ENCODE measurements at regions not wholly inside any gene's neighbourhood (a gene's known extent, or its start where the extent isn't known, plus 50 kb on each side); places are given as distances from the start of the nearest gene placed in this dataset.

DNA sequence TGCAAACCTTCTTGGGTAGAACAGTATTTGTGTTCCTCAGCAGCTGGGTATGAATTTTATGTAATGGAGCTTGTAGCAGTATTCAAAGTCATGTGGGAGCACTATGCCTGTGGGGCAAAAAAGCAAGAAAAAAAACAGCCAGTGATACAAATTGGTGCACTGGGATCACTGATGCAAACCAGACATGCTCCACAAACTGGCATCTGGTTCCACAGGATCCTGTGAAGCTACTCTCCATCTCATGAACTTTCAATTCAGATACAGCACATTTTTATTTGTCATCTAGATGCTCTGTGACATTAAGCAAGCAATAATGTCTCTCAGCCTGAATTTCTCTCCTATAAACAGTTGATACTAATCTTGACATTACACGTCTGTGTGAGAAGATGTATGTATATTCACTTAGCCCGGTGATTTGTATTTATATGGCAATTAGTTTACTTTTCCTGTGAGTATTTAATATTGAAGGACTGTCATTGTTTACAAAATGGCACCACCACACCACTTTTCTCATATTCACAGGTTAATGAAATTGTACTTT lies 208.5 kb upstream of the GRIA4 start:
- no peaks in the 10 kb centered on the region for H3K79me2 ChIP-seq (ENCODE audit: control insufficient read depth, insufficient read depth, low read length)
- WGBS (ENCODE audit: insufficient coverage, insufficient replicate concordance, low lambda C conversion rate, missing lambda C conversion rate) = 30% methylated on average over 2 of the region's 2 CpGs
- no peak overlapping the region for H2AFZ ChIP-seq (ENCODE audit: control insufficient read depth, low read depth, low read length)
- RAD21 ChIA-PET (ENCODE audit: unreplicated experiment) = no interaction called here
- intact Hi-C loops (cut with micrococcal nuclease; ENCODE audit: unreplicated experiment) (no loop called here), in situ Hi-C loops (cut with MboI) (no loop called here)
- no peak overlapping the region for H3K4me2 ChIP-seq (ENCODE audit: control insufficient read depth, insufficient read depth)
- no TSS peak for BruUV-seq (replicated peaks)
- H4K20me1 ChIP-seq (ENCODE audit: control insufficient read depth, insufficient read depth) = no peaks in the 10 kb centered on the region
- SMC1A ChIA-PET (ENCODE audit: uncharacterized antibody, unreplicated experiment) = no interaction called here
- ATAC-seq (no peak), FAIRE-seq (no peak), DNase-seq (ENCODE audit: low read depth, low spot score) (no peak)
- POLR2A ChIA-PET = no interaction called here
- no peak overlapping the region for H3K9ac ChIP-seq (ENCODE audit: control insufficient read depth, insufficient read depth, low read length)
- CTCF ChIA-PET = no interaction called here
- no peak for TF ChIP-seq EP300 (IDR thresholded peaks at IDR 0.05; ENCODE audit: borderline replicate concordance in 1 of 2, control insufficient read depth in 1 of 2, low read depth in 2 of 2, low read length in 2 of 2)
- no peak for TF ChIP-seq LARP7 (IDR thresholded peaks at IDR 0.05)
- TF ChIP-seq PAX5 (IDR thresholded peaks at IDR 0.05; ENCODE audit: borderline replicate concordance, low read depth, low read length) = no peak
- no peak for TF ChIP-seq SMC3 (IDR thresholded peaks at IDR 0.05; ENCODE audit: borderline replicate concordance, low read length)
- TF ChIP-seq, protein P1, sequence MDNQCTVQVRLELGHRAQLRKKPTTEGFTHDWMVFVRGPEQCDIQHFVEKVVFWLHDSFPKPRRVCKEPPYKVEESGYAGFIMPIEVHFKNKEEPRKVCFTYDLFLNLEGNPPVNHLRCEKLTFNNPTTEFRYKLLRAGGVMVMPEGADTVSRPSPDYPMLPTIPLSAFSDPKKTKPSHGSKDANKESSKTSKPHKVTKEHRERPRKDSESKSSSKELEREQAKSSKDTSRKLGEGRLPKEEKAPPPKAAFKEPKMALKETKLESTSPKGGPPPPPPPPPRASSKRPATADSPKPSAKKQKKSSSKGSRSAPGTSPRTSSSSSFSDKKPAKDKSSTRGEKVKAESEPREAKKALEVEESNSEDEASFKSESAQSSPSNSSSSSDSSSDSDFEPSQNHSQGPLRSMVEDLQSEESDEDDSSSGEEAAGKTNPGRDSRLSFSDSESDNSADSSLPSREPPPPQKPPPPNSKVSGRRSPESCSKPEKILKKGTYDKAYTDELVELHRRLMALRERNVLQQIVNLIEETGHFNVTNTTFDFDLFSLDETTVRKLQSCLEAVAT (IDR thresholded peaks at IDR 0.05) = no peak
- no peak for TF ChIP-seq KLF5 (IDR thresholded peaks at IDR 0.05; ENCODE audit: partially characterized antibody)
- TF ChIP-seq SUZ12 (IDR thresholded peaks at IDR 0.05; ENCODE audit: unreplicated experiment) = no peak
- TF ChIP-seq, protein P2, sequence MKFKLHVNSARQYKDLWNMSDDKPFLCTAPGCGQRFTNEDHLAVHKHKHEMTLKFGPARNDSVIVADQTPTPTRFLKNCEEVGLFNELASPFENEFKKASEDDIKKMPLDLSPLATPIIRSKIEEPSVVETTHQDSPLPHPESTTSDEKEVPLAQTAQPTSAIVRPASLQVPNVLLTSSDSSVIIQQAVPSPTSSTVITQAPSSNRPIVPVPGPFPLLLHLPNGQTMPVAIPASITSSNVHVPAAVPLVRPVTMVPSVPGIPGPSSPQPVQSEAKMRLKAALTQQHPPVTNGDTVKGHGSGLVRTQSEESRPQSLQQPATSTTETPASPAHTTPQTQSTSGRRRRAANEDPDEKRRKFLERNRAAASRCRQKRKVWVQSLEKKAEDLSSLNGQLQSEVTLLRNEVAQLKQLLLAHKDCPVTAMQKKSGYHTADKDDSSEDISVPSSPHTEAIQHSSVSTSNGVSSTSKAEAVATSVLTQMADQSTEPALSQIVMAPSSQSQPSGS (IDR thresholded peaks at IDR 0.05; ENCODE audit: low read length) = no peak
- TF ChIP-seq STAT1 (conservative IDR thresholded peaks at IDR 0.05) = no peak
- TF ChIP-seq NBN (IDR thresholded peaks at IDR 0.05) = no peak
- no peak for TF ChIP-seq POLR2AphosphoS2 (IDR thresholded peaks at IDR 0.05; ENCODE audit: low read depth, low read length)
- no peak for TF ChIP-seq MTA2 (IDR thresholded peaks at IDR 0.05; ENCODE audit: low read depth)
- TF ChIP-seq ZNF274 (IDR thresholded peaks at IDR 0.05; ENCODE audit: insufficient read depth, insufficient read length) = no peak
- no peak for TF ChIP-seq NFXL1 (IDR thresholded peaks at IDR 0.05; ENCODE audit: borderline replicate concordance)
- no peak for TF ChIP-seq MEF2A (IDR thresholded peaks at IDR 0.05; ENCODE audit: insufficient read depth, low read depth, low read length)
- TF ChIP-seq JUND (IDR thresholded peaks at IDR 0.05; ENCODE audit: low read depth, low read length) = no peak
- H3K27me3 ChIP-seq (replicated peaks in 1 of 2; ENCODE audit: control insufficient read depth in 2 of 2, insufficient read depth in 2 of 2, low read length in 1 of 2) = no peaks in the 10 kb centered on the region
- no peaks in the 10 kb centered on the region for H3K9me3 ChIP-seq (replicated peaks; ENCODE audit: control insufficient read depth, insufficient read depth, low read length)
- H3K4me1 ChIP-seq (ENCODE audit: control insufficient read depth, insufficient read depth, low read length) = no peaks in the 10 kb centered on the region
- no peaks in the 10 kb centered on the region for H3K36me3 ChIP-seq (ENCODE audit: control insufficient read depth in 2 of 2, insufficient read depth in 2 of 2, low read length in 1 of 2)
- no peak overlapping the region for H3K27ac ChIP-seq (ENCODE audit: control insufficient read depth, insufficient read depth)
- H3K4me3 ChIP-seq = no peak overlapping the region

Data from GM12878 (cell line).